GM12878 (cell line): ENCODE measurements at regions not wholly inside any gene's neighbourhood (a gene's known extent, or its start where the extent isn't known, plus 50 kb on each side); places are given as distances from the start of the nearest gene placed in this dataset.

Source experiments
- ATAC-seq: fragments of 200-7000 bp; cut with Tn5 transposase; 3 replicates; pipeline ENCODE4 v1.9.1; 2020; ENCODE audit warnings: mild to moderate bottlenecking, moderate library complexity
- BruUV-seq: library from RNA; stranded (reverse); fragments of 400-500 nt; replicated peaks from 2 replicates; lab custom pipeline; 2021; lab: Mats Ljungman, UMichigan
- CTCF ChIA-PET: fragments of 300-600 bp; sonication (Branson Sonifier 250); formaldehyde crosslinking; extraction: SDS; loops from one replicate; lab custom pipeline; 2021; ENCODE audit warnings: inconsistent platforms; lab: Yijun Ruan, JAX
- POLR2A ChIA-PET: fragments of 350-600 bp; formaldehyde crosslinking; extraction: SDS; loops from one replicate; lab custom pipeline; 2021; ENCODE audit warnings: inconsistent platforms; lab: Charles Lee
- RAD21 ChIA-PET: fragments of 300-600 bp; sonication (Branson Sonifier 250); formaldehyde crosslinking; loops from one replicate; lab custom pipeline; 2023; ENCODE audit warnings: antibody characterized with exemption; ENCODE audit not compliant: unreplicated experiment; lab: Charles Lee
- SMC1A ChIA-PET: fragments of 300-600 bp; sonication (Branson Sonifier 250); formaldehyde crosslinking; loops from one replicate; lab custom pipeline; 2023; ENCODE audit not compliant: unreplicated experiment, uncharacterized antibody; lab: Charles Lee
- DNase-seq: peaks from one replicate; pipeline ENCODE4 v3.0.0-alpha.2; 2011; ENCODE audit warnings: low read depth, low spot score
- FAIRE-seq: peaks from 3 replicates; lab custom pipeline; 2011; peaks lifted over from hg19 to GRCh38; lab: Jason Lieb, UNC
- H2AFZ ChIP-seq: 2 replicates; pipeline ENCODE4 v1.6.0; 2011; ENCODE audit warnings: low read depth, low read length, control low read depth; ENCODE audit not compliant: control insufficient read depth
- H3K27ac ChIP-seq: 2 replicates; pipeline ENCODE4 v1.5.1; 2011; ENCODE audit warnings: control low read depth; ENCODE audit not compliant: control insufficient read depth, insufficient read depth
- H3K27me3 ChIP-seq, 2 experiments: replicated peaks in 1 of 2; 2 replicates each; pipeline versions ENCODE4 v1.6.0 to v1.6.1; 2011; ENCODE audit warnings: low read length in 1 of 2; ENCODE audit not compliant: control insufficient read depth in 2 of 2, insufficient read depth in 2 of 2
- H3K36me3 ChIP-seq, 2 experiments: 2 replicates each; pipeline ENCODE4 v1.5.1; 2011; ENCODE audit warnings: low read length in 1 of 2; ENCODE audit not compliant: control insufficient read depth in 2 of 2, insufficient read depth in 2 of 2
- H3K4me1 ChIP-seq: 2 replicates; pipeline ENCODE4 v1.6.1; 2011; ENCODE audit warnings: mild to moderate bottlenecking, low read length, moderate library complexity, mixed read lengths; ENCODE audit not compliant: control insufficient read depth, insufficient read depth
- H3K4me2 ChIP-seq: 2 replicates; pipeline ENCODE4 v1.6.0; 2011; ENCODE audit warnings: control low read depth; ENCODE audit not compliant: control insufficient read depth, insufficient read depth
- H3K4me3 ChIP-seq: fragments of 200-600 bp; sonication (generic); 2 replicates; pipeline ENCODE4 v1.5.1; 2016
- H3K79me2 ChIP-seq: 2 replicates; pipeline ENCODE4 v1.6.0; 2011; ENCODE audit warnings: low read length; ENCODE audit not compliant: control insufficient read depth, insufficient read depth
- H3K9ac ChIP-seq: 2 replicates; pipeline ENCODE4 v1.8.0; 2011; ENCODE audit warnings: low read length, control low read depth, mixed read lengths; ENCODE audit not compliant: control insufficient read depth, insufficient read depth
- H3K9me3 ChIP-seq: replicated peaks from 3 replicates; pipeline ENCODE4 v1.5.1; 2011; ENCODE audit warnings: mild to moderate bottlenecking, low read length; ENCODE audit not compliant: control insufficient read depth, insufficient read depth
- H4K20me1 ChIP-seq: 2 replicates; pipeline ENCODE4 v1.6.0; 2011; ENCODE audit not compliant: control insufficient read depth, insufficient read depth
- CEBPZ ChIP-seq: fragments of 150-350 bp; IDR thresholded peaks from 2 replicates; pipeline ENCODE4 v1.6.1; 2016; ENCODE audit warnings: low read depth, low read length
- CREB1 ChIP-seq: IDR thresholded peaks from 2 replicates; pipeline ENCODE4 v1.6.1; 2012; ENCODE audit warnings: low read depth, mild to moderate bottlenecking, inconsistent platforms
- EZH2 ChIP-seq: IDR thresholded peaks from 2 replicates; pipeline ENCODE4 v1.6.1; 2012; ENCODE audit warnings: low read depth, mild to moderate bottlenecking, control low read depth, inconsistent platforms, low read length, borderline replicate concordance; ENCODE audit not compliant: control insufficient read depth
- NR2C1 ChIP-seq: fragments of 450-650 bp; IDR thresholded peaks from 2 replicates; pipeline ENCODE4 v1.6.1; 2017; ENCODE audit warnings: antibody characterized with exemption, mild to moderate bottlenecking, moderate library complexity
- NR2C2 ChIP-seq: IDR thresholded peaks from 2 replicates; pipeline ENCODE4 v1.6.1; 2011; ENCODE audit warnings: borderline replicate concordance, low read depth; ENCODE audit not compliant: control insufficient read depth, insufficient read length
- PKNOX1 ChIP-seq: fragments of 450-650 bp; IDR thresholded peaks from 2 replicates; pipeline ENCODE4 v1.6.1; 2016; ENCODE audit warnings: mild to moderate bottlenecking
- POU2F2 ChIP-seq: IDR thresholded peaks from 3 replicates; pipeline ENCODE4 v1.6.1; 2011; ENCODE audit warnings: low read depth, mild to moderate bottlenecking, low read length, borderline replicate concordance
- RAD21 ChIP-seq: IDR thresholded peaks from 2 replicates; pipeline ENCODE4 v1.6.1; 2011; ENCODE audit warnings: mild to moderate bottlenecking, low read depth, low read length, moderate library complexity; ENCODE audit not compliant: insufficient read depth
- TAF1 ChIP-seq: IDR thresholded peaks from 2 replicates; pipeline ENCODE4 v1.6.1; 2011; ENCODE audit warnings: mild to moderate bottlenecking, low read depth, low read length, borderline replicate concordance
- ZNF207 ChIP-seq: fragments of 450-650 bp; IDR thresholded peaks from 2 replicates; pipeline ENCODE4 v1.6.1; 2014; ENCODE audit warnings: antibody characterized with exemption, mild to moderate bottlenecking, borderline replicate concordance
- ZSCAN29 ChIP-seq: fragments of 450-650 bp; IDR thresholded peaks from 2 replicates; pipeline ENCODE4 v1.6.1; 2017; ENCODE audit warnings: mild to moderate bottlenecking, moderate library complexity
- WGBS: methylation state at CpG from one replicate; pipeline ENCODE4 v1.1.6; 2016; ENCODE audit warnings: low lambda C conversion rate; ENCODE audit not compliant: insufficient replicate concordance, insufficient coverage; ENCODE audit errors: missing lambda C conversion rate; 5-methylcytosine and 5-hydroxymethylcytosine counted together
- in situ Hi-C: fragments of 300-500 bp; cut with MboI; formaldehyde crosslinking; loops from 9 replicates; pipeline ENCODE4 v1.14.3; 2018; ENCODE audit warnings: mixed read lengths
- intact Hi-C: fragments of 100-400 bp; cut with micrococcal nuclease; formaldehyde crosslinking; loops from one replicate; pipeline ENCODE4 v1.14.2; 2022; ENCODE audit not compliant: unreplicated experiment
- TF ChIP-seq, protein P1 (sequence below): fragments of 450-650 bp; IDR thresholded peaks from 2 replicates; pipeline ENCODE4 v1.6.1; 2017; ENCODE audit warnings: antibody characterized with exemption, mild to moderate bottlenecking, moderate library complexity

- TF ChIP-seq NR2C2 (no peak), ZNF207 (no peak), TAF1 (no peak)
- TF ChIP-seq, protein P1, sequence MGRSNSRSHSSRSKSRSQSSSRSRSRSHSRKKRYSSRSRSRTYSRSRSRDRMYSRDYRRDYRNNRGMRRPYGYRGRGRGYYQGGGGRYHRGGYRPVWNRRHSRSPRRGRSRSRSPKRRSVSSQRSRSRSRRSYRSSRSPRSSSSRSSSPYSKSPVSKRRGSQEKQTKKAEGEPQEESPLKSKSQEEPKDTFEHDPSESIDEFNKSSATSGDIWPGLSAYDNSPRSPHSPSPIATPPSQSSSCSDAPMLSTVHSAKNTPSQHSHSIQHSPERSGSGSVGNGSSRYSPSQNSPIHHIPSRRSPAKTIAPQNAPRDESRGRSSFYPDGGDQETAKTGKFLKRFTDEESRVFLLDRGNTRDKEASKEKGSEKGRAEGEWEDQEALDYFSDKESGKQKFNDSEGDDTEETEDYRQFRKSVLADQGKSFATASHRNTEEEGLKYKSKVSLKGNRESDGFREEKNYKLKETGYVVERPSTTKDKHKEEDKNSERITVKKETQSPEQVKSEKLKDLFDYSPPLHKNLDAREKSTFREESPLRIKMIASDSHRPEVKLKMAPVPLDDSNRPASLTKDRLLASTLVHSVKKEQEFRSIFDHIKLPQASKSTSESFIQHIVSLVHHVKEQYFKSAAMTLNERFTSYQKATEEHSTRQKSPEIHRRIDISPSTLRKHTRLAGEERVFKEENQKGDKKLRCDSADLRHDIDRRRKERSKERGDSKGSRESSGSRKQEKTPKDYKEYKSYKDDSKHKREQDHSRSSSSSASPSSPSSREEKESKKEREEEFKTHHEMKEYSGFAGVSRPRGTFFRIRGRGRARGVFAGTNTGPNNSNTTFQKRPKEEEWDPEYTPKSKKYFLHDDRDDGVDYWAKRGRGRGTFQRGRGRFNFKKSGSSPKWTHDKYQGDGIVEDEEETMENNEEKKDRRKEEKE = no peak
- TF ChIP-seq, all 136 proteins: peak for 0
These were observed 333.1 kb downstream of the CXCL12 start (continued) for GRCh38 chr10:44051584-44052385.

GRCh38 chr10:44051091-44051490 is 333.8 kb downstream of the CXCL12 start:
- intact Hi-C loops = no loop called here
- H3K9ac ChIP-seq = no peak overlapping the region
- no peaks in the 10 kb centered on the region for H4K20me1 ChIP-seq
- H3K4me2 ChIP-seq = no peak overlapping the region
- 11% methylated on average over 5 of the region's 5 CpGs for WGBS
- RAD21 ChIA-PET = no interaction called here
- ATAC-seq = no peak
- H2AFZ ChIP-seq = no peak overlapping the region
- BruUV-seq = no TSS peak
- CTCF ChIA-PET = interaction anchor here (1.4 kb wide), 1 partner anchor 21 kb away, joined by 3 read pairs; no protein-coding TSS in a partner anchor
- H3K27ac ChIP-seq = no peak overlapping the region
- DNase-seq = no peak
- in situ Hi-C loops = no loop called here
- POLR2A ChIA-PET = no interaction called here
- H3K4me3 ChIP-seq = no peak overlapping the region
- SMC1A ChIA-PET = no interaction called here
- no peaks in the 10 kb centered on the region for H3K36me3 ChIP-seq
- no peaks in the 10 kb centered on the region for H3K4me1 ChIP-seq
- H3K79me2 ChIP-seq = no peaks in the 10 kb centered on the region
- no peak for FAIRE-seq
- H3K27me3 ChIP-seq = no peaks in the 10 kb centered on the region; a peak in 1 of 4 replicates
- no peaks in the 10 kb centered on the region for H3K9me3 ChIP-seq
- TF ChIP-seq CREB1 (no peak), EZH2 (no peak), NR2C1 (no peak), CEBPZ (no peak), POU2F2 (no peak), PKNOX1 (no peak), RAD21 (no peak), ZSCAN29 (no peak)
